HG03045 (cell line): ENCODE measurements at regions not wholly inside any gene's neighbourhood (a gene's known extent, or its start where the extent isn't known, plus 50 kb on each side); places are given as distances from the start of the nearest gene placed in this dataset.
"Not testable (repeated sequence)": the region's sequence is repeated elsewhere in the genome, so short reads cannot be mapped to it uniquely, and the experiment has no call there.

Experiments used
- ATAC-seq: cut with Tn5 transposase; IDR thresholded peaks from one replicate; pipeline ENCODE4 v1.9.1; 2021; ENCODE audit warnings: mild to moderate bottlenecking, moderate library complexity; ENCODE audit not compliant: unreplicated experiment

DNA sequence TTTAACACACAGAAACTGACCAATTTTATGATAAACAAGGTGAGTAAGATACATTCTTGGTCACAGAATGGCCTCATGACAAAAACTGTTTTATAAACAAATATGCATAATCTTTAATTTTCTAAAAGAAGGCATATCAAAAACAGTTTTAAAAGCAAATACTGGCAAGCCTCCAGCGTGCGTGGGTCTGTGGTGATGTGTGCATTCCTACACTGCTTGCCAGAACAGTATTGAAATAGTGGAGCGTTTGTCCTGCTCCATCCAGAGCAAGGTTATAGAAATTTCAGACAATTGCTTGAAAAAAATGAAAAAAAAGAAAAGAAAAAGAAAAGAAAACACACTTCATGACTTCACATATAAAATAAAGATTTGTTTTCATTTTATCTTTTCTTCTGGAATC lies 140.9 kb downstream of the MZT1 start:
- ATAC-seq = no peak

DNA sequence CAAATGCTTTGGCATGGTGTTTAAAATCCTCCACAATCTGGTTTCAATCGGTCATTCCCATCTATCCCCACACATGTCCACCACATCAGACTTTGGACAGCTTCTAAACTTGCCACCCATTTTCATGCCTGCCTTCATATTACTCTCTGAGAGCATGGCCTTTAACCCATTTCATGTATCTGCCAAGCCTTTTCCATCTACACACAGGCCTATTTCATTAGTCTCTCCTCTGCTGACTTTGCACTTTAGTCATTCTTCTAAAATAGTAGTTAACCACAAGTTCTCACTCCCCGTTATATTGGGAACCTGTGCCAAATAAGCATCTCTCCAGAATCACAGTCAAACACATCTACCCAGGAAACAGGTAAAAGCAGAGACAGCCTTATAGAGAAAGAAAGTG lies 142.2 kb downstream of the MZT1 start:
- no peak for ATAC-seq

DNA sequence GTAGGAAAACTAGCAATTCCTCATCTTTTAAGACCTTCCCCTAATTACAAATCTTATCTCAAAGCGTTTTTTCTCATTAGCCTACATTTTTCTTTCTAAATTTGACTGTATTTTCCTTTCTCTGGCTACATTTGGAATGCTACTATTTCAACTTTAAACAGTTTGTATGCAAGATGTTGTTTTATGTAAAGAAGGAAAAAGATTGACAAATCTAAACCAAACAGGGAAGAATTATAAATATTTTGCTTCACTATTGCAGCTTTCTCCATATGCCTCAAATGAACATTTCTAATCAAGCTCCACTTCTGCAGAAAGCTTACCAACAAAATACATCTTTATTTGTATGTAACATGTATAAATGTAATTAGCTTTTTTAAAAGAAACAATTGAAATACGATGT lies 156.2 kb downstream of the MZT1 start:
- ATAC-seq = no peak

DNA sequence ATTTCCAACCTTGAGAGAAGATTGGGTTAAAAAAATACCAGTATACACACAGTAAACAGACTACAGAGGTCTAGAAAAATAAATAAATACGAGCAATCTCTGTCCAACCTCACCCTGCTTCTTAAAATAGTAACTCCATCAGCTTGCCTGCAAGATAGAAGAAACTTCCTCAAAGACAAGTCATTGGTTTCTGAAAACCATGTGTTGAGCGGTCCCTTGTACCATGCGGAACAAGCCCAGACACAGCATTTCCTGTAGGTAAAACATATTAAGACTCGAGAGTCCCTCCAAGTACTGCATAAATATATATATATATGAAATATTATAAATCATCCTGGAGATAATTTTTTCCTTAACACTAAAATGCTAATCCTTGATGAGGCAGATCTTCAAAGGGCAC lies 157.4 kb downstream of the MZT1 start:
- ATAC-seq = no peak

DNA sequence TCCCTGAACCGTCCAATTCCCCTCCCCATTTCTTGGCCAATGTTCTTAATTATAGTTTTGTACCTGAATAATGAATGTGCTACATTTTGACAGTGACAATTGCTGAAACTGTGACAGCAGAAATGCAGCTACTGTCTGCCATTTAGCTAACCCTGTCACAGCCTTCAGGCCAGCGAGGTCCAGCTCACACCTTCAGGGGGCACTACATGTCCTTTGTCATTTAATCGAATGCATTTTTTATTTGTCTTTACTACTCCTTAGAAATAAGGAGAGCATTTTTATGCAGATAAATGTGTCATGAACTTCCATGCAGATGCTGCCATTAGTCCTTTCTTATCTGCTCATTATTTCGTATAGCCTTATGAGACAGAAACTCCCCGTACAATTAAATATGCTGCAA lies 159.9 kb downstream of the MZT1 start:
- ATAC-seq = no peak

DNA sequence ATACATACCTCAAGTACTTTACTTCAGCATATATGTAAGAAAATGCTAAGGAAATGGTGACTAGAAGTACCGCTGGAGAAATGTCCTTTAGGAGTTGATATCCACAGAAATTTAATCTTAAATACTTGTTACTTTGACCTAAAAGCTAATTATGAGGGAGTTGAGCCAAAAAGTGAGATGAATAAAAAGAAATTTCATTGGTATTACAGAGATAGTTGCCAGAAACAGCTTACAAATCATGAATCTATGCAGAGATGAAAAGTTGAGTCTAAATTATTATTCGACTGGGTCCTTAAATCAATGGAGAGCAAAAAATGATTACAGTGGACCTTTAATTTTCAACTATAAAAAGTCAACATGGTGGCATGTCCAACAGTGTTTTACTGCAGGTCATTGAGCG lies 160.9 kb downstream of the MZT1 start:
- no peak for ATAC-seq

DNA sequence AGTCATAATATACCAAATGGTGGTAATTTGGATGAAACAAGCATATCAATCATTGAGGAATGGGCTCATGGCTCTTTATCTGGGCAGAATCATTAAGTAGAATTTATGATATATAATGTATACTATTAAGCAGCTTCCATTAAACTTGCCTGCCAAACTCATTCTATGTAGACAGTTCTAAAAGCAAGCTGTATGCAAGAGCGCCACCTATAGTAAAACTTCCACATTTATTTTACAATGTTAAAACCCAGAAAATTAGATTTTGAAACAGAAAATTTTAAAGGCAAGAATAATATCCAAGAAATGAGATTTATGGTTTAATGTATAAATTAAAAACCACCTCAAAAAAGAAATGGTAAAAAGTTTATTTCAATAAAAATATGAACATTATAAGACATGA lies 161.5 kb downstream of the MZT1 start:
- no peak for ATAC-seq

DNA sequence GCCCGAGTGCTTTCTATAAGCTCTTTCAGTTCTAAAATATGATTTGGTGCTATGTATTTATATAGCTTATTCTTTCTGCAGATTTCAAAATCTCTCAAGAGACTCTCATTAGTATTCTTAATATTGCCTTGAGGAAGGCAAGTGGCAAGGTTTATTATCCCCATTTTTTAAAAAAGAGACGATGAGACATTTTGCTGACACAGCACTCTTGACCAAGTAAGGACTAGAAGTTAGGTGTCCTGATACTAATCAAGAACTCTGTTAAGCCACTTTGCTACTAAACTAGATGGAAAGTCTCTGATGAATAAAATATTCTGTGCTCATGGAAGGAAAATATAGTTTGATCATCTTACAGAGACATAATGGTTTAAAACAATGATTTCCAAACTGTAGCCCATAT lies 164.7 kb downstream of the MZT1 start:
- no peak for ATAC-seq

DNA sequence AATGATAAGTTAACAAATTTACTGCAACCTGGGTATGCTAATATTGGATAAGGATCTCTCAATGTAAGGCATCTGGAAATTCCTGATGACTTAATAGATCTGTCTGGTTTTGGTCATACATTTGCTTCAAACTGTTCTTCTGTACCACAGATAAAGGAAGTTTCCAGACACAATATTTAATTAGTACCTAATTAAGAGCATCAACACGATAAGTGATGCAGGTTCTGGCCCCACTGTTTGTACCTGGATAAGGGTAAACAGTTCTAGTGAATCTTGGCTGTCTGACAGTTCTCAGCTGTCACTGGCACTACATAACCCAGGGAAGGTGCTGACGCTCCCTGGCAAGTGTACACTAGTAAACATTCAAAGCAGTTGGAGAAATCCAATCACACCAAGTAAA lies 165.6 kb downstream of the MZT1 start:
- no peak for ATAC-seq

DNA sequence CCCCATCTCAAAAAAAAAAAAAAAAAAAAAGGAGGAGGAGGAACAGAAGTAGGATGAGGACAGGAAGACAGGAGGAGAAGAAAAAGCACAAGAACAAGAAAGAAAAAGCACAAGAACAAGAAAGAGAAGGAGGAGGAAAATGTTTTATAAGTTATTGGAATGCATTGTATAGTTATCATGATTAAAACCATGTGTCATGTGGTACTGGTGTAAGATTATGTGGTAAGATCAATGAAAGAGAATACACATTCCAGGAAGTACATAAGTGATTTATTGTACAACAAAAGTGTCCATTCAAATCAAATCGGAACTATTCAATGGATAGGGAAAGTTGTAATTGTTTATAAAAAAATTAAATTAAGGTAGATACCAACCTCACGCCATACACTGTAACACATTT lies 167.7 kb downstream of the MZT1 start:
- ATAC-seq = no peak

DNA sequence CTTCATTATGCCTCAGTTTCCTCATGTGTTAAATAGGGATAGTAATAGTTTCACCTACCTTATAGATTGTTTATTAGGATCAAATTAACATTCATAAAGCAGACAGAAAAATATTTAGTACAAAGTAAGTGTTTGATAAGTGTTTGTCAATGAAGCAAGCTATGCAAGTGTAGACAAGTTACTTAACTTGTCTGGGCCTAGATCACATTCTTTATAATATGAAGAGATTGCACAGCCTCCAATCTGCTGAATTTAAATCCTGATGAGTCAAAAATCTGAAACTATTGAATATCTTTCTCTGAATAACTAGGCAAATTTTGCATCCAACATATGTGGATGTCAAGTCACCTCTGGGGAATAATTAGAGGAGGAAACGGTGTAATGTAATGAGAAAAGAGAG lies 170.5 kb downstream of the MZT1 start:
- ATAC-seq = no peak

DNA sequence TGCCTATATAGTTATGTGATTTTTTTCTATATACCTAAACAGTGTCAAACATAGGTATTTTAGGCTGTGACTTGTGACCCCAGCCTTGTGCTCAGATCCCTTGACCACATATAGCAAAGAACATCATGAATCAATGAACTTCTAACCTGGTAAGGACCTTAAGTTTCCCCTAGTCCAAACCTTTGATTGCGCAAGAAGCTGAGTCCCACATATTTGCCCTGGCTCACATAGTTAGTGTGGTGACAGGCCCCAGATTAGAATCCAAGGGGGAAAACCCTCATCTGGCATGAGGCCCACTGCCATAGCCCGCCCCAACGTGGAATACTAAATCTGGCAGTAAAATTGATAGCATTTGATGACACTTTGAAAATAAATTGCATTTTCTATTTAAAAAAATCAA lies 171.8 kb downstream of the MZT1 start:
- ATAC-seq = no peak

DNA sequence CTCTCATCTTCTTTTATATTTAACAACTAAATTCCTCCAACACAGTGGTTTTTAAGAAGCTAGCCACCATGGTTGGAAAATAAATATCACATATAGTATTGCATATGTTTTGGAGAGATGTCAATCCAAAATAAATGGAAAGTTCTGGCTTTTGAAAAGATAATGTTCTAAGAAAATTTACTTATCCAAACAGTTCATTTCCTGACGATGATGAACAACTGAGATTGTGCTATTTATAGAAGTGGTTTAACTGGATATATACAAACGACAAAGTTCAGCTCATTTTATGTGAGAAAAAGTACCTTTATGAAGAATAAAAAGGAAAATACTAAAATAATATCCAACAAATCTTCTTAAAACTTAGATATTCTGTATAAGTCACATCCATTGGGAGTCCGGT lies 174.7 kb downstream of the MZT1 start:
- ATAC-seq = no peak

DNA sequence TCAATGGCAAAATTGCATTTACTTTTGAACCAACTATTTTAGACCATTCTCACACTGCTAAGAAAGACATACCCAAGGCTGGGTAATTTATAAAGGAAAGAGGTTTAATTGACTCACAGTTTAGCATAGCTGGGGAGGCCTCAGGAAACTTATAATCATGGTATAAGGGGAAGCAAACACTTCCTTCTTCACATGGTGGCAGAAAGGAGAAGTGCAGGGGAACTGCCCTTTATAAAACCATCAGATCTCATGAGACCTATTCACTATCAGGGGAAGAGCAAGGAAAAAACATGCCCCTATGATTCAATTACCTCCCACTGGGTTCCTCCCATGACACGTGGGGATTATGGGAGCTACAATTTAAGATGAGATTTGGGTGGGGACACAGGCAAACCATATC lies 181.5 kb downstream of the MZT1 start:
- not testable (repeated sequence) for ATAC-seq

DNA sequence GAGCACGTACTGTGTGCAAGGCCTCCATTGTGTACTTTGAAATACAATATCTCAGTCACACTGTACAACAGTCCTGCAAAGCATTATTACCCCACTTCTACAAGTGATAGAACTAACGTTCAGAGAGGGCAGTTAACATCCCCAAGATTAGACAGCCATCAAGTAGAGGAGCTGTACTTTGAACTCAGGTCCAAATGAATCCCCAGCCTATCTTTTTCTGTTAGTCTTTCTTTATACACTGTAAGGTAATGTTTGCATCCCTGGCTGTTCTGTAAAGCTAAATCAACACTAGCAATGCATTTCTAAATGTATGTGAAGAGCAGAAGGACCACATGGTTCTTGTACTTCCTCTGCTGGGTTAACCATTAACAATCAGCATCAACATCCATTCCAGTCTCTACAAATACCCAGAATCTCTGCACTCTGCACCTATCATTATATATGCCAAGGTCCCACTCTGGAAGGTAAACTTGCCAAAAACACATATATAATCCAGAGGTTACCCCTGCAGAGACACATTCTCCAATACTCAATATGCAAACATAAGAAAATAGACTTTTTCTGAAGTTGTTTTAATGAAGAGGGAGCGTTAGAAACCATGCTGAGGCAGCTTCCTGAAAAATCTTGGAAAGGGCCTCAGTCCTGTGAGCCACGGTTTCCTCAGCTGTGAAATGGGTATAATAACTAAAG lies 182.3 kb downstream of the MZT1 start:
- no peak for ATAC-seq

DNA sequence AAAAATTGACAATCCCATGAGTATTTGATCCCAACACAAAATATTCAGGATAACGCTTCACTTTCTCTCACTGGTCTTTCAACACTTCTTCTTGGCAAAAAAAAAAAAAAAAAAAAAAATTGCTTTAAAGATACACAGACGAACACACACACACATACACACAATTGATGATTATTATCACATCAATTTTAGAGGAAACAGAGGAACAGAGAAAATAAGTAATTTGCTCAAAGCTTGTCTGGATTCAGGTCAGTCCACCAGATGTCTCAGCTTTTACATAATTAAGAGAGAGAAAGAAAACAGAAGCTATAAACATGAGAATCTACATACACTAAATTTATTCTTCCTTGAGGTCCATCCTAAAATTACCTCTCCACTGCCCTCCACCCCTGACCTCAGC lies 183.4 kb downstream of the MZT1 start:
- ATAC-seq = no peak

DNA sequence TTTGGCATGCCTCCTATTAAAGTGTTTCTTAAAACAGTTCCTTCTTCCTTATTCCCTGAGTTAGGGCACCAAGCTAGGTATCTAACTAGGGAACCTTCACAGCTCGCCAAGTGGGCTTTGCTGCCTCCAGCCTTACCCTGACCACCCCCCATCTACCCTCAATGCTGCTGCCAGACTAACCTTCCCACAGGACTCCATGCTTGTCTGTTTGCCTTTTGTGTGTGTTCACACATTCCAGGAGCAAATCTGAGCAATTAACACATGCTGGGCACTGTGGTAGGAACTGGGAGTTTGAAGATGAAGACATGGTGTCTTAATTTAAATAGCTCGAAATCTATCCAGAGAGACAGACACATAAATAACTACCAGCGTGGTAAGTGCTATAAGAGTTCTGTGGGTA lies 185.2 kb downstream of the MZT1 start:
- ATAC-seq = no peak

DNA sequence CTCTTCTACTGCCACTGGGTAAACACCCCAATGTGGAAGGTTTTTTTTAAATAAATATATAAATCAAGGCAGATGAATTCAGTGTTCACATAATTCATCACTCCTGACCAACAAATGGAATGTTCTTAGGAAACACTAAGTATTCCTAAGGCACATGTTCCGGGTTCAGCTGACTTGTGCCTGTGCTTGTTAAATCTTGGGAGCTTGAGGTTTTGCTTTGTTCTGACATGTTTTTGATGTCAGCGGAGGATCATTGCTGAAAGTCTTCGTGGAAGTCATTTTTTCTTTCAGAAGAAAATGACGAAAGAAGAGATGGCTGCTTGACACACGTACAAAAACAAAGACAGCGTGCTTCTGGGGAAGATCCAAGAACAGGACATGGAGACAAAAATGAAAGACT lies 185.8 kb downstream of the MZT1 start:
- ATAC-seq = no peak

DNA sequence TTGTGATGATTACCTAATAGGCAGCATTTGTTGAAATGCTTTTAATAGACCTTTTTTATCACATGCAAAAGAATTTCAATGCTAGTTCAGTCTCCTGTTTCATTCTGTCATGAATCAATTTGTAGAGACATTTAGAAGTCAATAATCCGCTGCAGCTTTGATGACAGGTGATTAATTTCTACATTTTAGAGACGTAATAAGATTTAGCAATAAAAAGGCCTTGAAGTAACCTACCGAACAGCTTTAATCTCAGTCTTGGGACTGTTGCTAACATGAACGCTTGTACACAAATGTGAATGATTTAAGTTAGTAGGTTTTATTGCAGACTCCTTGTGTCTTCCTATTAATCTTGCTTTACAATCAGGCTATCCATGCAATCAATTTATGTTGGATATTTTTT lies 186.5 kb downstream of the MZT1 start:
- ATAC-seq = no peak

DNA sequence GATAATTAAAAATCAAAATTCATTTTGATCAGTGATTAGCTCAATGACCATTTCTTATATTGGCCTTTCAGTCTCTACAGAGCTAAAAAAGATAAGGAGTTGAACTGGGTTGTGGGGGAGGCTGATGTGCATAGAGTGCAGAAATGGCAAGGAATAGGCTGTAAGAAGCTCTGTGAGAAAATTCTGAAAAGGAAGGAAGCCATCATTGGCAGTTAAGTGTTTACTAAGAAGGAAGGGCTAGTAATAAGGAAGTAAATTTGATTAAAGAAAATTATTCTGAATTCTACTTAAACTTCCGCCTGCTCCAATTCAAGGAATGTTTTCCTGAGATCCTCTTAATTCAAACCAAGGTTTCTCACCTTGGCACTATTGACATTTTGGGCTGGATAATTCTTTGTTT lies 187.5 kb downstream of the MZT1 start:
- no peak for ATAC-seq

DNA sequence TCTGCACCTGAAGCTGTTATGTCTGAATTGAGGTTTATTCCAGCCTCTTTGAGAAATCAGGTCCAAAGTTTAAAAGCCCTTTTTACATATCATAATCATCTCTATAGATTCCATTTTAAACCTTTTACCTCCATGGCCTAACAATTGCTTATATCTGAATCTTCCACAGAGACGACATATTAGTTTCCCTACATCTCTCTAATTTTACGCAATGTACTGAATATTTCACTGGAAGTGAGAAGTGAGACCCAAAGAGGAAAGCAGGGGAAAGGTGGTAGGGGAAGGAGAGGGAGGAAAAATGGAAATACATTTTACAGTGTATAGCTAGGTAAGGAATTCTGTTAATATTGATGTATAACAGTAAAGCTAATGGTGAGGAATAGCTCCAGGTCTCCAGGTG lies 189.6 kb downstream of the MZT1 start:
- ATAC-seq = no peak

DNA sequence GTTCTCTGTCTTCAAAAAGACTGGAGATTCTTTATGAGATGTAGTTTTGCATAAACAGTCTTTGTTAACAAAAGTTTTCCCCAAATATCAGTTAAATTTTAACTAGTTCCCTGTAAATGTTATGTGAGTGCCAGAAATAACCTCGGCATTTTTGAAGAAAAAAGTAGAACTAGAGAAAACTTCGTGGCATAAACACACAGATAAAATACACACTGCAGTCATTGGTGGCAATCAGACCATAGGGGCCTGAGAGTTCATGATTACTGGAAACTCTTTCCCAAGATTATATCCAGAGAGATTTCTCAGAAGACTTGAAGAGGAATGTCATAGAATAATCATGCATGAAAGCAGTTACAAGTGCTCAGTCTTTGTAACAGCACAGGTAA lies 190.0 kb downstream of the MZT1 start:
- ATAC-seq = no peak

DNA sequence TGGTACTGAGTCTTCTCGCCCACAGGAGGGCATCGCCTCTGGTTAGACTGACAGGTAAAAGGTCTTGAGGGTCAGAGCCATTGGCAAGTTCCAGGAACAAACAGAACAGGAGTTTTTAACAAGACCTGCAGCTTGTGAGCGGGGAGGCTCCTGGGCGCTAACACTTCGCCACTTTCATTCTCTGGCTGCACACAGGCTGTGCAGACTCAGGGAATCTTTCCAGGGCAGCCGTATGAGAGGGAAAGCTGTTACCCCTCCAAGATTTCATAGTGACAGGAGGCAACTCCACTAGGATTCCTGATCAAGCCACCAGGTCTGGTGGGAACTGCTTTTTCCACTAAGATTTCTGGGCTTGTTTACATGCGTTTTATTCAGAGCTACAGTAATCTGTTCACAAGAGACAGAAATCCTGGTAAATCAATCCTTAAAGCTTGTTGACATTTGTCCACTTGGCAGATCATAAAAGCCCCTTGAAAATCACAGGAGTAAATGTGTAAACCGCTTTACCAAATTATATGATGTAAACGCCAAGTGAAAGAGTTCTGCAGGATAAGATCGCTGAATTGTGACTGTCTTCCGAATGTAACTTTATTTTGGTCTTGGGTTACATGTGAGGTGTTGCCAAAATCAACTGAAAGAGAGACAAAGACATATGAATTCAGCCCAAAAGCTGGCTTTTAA lies 190.6 kb downstream of the MZT1 start:
- no peak for ATAC-seq
